Testis (tissue), 2 donors: ENCODE measurements at regions not wholly inside any gene's neighbourhood (a gene's known extent, or its start where the extent isn't known, plus 50 kb on each side); places are given as distances from the start of the nearest gene placed in this dataset.

Experiments
- POLR2A ChIP-seq: fragments of 450-650 bp; IDR thresholded peaks from one replicate; pipeline ENCODE4 v1.6.1; 2017; ENCODE audit warnings: antibody characterized with exemption, mild to moderate bottlenecking, moderate library complexity
- TF ChIP-seq, protein P1 (sequence below), 3 experiments: fragments of 450-650 bp in 2 of 3; fragments of 200-600 bp in 1 of 3; sonication (generic) in 1 of 3; IDR thresholded peaks; one replicate each; pipeline ENCODE4 v1.5.1; 2016 to 2019; ENCODE audit warnings: antibody characterized with exemption in 3 of 3, mild to moderate bottlenecking in 2 of 3, moderate library complexity in 1 of 3

DNA sequence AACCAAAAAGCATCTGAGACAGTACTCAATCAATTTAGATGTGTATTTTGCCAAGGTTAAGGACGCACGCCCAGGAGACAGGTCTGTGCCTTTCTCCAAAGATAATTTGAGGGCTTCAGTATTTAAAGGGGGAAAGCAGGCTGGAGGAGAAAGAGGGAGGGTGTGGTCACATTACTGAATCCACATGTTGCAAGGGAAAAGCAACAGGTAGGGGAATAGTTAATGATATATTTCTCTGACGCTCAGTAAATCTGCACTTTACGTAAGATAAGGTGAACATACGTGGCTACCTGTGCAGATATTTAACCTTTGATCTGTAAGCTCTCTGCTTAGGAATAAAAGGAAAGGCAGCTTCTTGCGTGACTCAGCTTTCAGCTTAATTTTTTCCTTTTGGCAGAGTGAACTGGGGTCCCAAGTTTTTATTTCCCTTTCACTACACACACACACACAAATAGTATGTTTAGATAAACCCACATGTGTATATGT, 443.4 kb downstream of the NTRK2 start:
- TF ChIP-seq, protein P1, sequence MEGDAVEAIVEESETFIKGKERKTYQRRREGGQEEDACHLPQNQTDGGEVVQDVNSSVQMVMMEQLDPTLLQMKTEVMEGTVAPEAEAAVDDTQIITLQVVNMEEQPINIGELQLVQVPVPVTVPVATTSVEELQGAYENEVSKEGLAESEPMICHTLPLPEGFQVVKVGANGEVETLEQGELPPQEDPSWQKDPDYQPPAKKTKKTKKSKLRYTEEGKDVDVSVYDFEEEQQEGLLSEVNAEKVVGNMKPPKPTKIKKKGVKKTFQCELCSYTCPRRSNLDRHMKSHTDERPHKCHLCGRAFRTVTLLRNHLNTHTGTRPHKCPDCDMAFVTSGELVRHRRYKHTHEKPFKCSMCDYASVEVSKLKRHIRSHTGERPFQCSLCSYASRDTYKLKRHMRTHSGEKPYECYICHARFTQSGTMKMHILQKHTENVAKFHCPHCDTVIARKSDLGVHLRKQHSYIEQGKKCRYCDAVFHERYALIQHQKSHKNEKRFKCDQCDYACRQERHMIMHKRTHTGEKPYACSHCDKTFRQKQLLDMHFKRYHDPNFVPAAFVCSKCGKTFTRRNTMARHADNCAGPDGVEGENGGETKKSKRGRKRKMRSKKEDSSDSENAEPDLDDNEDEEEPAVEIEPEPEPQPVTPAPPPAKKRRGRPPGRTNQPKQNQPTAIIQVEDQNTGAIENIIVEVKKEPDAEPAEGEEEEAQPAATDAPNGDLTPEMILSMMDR (IDR thresholded peaks at IDR 0.05), result no peak
- TF ChIP-seq POLR2A, result no peak
